GM04504 (cell line): ENCODE measurements at regions not wholly inside any gene's neighbourhood (a gene's known extent, or its start where the extent isn't known, plus 50 kb on each side); places are given as distances from the start of the nearest gene placed in this dataset.

ENCODE experiments used
- DNase-seq: peaks from one replicate; pipeline ENCODE4 v3.0.0-alpha.2; 2012; ENCODE audit warnings: low read depth

DNA sequence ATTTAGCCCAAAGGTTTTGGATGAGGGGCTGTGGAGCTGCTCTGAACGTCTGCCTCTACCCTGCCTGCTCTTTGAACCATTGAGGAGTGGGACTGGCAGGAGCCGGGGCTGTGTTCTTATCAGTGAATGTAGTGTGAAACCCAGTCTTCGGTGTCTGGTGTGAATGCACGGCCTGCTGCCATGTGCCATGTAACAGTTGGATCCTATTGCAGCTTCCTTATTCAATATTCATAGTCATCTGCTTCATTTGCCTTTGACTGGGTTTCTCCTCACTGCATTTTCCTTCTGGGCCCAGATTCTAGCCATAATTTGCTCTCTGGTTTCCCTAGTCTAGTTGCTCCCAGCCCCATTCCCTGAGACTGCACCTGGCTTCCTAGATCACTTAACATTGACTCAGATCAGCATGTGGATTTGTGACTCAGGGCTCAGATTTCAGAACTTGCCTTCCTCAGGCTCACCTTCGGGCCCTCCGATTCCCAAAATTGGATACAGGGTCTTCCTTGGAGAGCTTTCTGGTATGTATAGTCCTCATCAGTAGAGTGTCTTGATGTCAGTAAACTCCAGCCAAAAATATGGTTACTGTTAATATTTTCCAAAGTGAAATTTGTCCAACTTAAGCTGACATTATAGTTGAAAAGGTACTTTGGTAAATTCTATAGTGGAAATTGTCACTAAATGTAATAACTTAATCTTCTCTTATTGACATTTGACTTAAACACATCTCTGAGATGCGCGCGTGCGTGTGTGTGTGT, 94.0 kb upstream of the DDIT4L start:
- no peak for DNase-seq

DNA sequence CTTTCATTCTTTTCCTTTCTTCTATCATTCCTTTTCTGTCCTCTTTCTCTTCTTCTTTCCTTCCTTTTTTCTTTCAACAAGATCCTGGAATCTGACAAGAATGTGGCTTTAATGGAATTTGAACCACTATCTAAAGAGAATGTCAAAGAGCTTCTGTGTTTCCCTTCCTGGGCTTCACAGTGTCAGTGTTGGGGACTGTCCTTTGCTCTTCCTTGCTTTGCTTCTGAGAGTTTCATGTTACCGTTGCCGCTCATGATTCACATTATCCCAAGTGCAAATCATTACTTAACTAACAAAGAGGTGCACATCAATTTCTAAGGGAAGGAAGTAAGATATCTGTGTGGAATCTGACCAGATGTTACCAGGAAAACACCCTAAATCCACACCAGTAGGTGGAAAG, 90.5 kb upstream of the DDIT4L start:
- DNase-seq = no peak

DNA sequence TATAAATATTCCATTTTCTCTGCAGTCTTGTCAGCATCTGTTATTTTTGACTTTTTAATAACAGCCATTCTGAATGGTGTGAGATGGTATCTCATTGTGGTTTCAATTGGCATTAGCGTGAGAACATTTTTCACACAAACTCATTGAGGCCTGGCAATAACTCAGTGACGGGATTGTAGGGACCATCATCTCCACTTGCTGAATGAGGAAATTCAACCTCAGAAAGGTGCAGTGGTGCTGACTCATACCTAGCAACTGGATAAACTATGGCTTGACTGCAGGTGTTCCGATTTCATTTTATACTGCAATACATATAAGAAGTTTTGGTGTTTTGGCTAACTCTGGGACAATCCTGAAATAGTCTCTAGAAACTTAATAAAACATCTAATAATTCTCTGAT, 88.3 kb upstream of the DDIT4L start:
- no peak for DNase-seq

DNA sequence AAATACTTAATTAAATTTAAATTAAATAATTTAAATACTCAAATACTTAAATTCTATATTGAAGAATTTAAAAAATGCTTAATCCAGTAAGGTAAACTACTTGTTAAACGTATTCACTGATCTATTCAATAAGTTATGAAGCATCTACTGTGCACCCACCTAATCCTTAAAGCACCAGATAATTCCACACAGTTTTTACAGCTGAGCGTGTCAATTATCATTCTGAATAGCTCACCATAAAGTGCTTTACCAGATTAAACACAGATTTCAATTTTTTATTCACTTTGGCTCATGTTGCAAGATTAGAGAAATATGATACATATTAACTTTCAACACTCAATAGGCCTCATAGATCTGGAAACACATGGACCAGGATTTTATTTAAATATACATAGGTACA, 79.2 kb upstream of the DDIT4L start:
- no peak for DNase-seq

DNA sequence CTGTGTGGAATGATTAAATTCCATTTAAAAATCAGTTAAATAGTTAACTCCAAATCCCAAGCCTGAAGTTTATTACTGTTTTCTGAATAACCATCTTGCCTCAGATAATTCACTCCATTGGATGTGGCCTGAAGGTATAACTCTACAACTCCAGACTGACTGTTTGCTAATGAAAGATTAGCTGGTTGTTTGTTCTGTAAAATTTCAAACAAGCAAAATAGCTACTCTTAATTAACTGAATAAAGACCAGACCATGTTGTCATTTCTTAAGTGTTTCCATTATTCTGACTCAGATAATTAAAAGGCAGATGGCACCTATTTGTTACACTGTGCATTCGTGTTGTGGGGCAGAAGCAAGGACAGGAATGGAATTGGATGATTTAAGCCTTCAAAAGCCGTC, 78.5 kb upstream of the DDIT4L start:
- DNase-seq = no peak

DNA sequence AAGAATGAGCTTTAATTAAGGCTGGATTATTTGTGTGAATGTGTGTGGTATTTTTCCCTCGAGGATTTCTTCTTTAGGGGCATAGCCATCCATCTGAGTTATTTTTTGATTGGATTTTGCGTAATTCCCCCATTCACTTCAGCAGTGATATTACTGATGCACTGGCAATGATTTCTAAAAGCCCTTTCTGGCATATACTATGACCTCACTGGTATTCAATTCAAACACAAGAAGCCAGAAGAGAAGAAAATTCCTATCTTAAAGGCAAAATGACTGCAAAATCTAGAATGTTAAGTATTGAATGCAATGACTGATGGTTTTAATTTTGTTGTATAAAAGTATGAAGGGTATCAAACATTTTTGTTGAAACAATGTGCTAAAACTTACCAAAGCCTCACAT, 71.1 kb upstream of the DDIT4L start:
- DNase-seq = no peak

DNA sequence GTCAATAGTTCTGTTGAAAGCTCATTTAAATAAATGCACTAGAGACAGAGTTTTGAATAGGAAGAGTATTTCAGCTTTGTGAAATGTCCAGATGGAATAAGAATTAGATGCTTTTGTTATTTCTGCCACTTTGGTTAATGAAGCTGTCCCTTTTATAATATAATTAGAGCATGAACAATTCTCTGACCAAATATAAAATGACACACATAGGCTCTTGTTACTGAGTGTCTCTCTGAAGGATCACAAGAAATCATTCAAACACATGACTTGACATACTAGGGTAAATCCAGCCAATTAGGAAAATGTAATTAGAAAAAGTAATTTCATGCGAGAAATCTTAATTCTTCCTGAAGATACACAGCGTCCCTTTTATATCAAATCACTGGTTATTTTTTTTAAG, 68.4 kb upstream of the DDIT4L start:
- DNase-seq = no peak

DNA sequence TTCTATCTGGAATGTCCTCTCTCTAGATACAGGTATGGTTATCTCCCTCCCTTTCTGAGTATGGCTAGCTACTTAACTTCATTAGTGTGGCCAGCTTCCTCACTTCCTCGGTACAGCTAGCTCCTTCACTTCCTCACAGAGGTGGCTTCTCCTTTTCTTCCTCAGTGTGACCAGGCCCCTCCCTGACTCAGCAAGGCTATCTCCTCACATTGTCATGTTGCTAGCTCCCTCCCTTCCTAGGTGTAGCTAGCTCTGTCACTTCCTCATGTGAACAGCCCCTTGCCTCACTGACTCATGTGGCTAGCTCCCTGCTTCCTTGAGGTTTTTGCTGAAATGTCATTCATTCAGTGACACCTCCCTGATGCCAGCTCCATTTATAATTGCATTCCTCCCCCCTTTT, 67.3 kb upstream of the DDIT4L start:
- no peak for DNase-seq

DNA sequence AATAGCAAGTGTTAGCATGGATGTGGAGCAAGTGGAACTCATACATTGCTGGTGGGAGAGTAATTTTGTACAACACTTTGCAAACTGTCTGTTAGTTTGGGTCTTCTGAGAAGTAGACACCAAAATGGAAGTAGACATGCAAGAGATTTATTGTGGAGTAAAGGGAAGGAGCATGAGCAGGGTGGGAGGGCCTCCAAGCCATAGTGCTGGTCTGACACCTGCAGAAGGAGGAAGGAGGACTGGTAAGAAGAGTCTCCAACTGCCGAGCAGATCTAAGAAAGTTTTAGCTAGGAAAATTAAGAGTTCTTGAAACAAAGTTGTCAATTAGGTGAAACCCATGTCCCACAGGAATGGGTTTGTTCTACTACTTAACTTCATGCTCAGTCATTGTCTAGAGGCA, 64.0 kb upstream of the DDIT4L start:
- no peak for DNase-seq

DNA sequence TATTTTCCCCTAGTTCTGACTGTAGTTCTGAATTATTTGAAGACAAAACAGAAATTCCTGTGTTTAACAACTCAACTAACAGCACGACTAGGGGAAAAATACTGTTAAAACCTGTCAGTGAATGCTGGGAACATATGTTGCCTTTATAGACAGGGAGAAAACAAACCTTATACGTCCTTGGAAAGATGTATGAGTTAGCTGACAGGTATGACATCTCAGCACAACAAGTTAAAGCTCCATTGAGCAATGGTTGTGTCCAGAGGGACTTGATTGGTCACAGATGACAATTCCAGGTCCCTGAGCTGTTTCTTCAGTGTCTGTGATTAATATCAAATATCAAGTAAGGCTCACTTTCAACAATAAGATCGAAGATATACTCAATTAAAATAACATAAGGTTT, 58.2 kb upstream of the DDIT4L start:
- no peak for DNase-seq

DNA sequence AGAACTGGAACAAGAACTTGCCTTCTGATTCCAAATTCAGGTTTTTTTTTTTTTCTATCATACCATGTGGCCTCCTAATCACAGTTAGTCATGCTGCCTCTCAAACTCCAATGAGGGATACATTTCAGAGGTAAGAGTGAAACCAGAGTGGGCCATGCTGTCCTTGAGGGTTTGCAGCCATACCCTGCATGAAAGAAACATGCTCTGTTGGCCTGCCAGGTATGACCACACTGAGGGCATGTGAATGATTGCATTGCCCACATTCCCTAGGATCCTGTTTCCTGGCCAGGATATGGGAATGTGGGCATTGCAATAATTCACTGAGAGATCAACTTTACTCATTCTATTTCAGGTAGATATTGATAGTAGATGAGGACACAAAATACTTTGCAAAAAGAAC, 56.4 kb upstream of the DDIT4L start:
- no peak for DNase-seq

DNA sequence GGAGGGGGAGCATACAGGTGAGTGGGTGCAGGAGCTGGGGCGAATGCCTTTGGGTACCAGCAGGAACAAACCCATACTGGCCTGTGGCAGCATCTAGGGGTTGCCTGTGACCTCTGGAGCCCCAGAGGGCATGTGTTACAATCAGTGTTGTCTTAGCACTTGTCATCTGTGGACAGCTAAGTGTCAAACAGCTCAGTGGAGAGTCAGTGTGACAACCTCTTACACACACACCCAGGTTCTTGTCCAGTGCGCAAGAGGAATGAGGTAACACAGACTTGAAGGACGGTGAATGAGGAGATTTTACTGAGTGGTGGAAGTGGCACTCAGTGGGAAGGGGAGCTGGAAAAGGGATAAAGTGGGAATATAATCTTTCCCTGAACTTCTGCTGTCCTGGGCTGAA, 54.1 kb upstream of the DDIT4L start:
- no peak for DNase-seq
